ENCODE measurements at regions not wholly inside any gene's neighbourhood (a gene's known extent, or its start where the extent isn't known, plus 50 kb on each side); places are given as distances from the start of the nearest gene placed in this dataset.

GRCh38 chr15:47383102-47383501 is 334.2 kb upstream of the SEMA6D start (continued):
- TF ChIP-seq KDM5A (IDR thresholded peaks at IDR 0.05), result no peak

DNA sequence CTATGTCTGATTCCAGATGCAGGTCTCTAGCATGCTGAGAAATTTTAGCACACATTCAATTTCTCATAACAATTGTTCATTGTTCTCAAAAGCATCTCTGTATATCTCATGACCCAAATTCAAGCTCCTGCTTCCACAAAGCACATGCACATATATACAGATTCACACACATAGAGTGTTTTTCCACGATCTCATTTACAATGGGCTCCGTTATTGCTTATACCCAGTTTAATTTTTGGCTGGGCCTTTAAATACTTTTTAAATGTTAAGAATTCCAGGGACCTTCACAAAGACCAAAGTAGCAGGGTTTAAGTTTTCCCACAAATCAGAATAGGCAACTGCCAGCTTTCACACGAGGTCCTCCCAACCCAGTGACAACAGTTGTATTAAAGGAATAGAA is 333.5 kb upstream of the SEMA6D start:
- 4% methylated on average over 3 of the region's 3 CpGs for WGBS (ENCODE audit: missing lambda C conversion rate)
- ATAC-seq, result no peak
- no peaks in the 10 kb centered on the region for H3K4me1 ChIP-seq
- no peaks in the 10 kb centered on the region for H3K9me3 ChIP-seq
- no peak for FAIRE-seq
- no peak overlapping the region for H3K27ac ChIP-seq
- DNase-seq (ENCODE audit: low read depth in 1 of 2, low spot score in 1 of 2), result no peak
- ChIA-PET POLR2A (no interaction called here), CTCF (no interaction called here)
- H3K4me3 ChIP-seq, result no peak overlapping the region
- no peak for TF ChIP-seq JUN (IDR thresholded peaks at IDR 0.05)
- no peak overlapping the region for H3K4me2 ChIP-seq

DNA sequence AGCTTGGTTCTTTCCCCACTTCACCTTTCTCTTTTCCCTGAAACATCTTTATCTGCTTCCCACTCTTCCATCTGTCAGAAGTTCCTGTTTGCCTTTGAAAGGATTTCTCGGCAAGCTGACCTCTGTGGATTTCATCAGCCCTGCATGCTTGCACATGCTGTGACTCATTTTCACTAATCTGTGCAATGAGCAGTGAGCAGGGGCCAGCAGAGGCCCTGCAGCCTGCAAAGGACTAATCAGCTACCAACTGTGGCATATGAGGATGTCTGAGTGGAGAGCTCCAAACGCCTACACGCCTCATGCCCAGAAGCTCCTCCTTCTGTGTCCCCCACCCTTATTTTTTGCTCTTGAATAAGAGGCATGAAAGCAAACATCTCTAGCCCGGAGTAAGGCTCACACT is 333.0 kb upstream of the SEMA6D start:
- FAIRE-seq, result no peak
- Histone ChIP-seq H3K4me2 (no peak overlapping the region), H3K27ac (no peak overlapping the region), H3K4me1 (no peaks in the 10 kb centered on the region), H3K4me3 (no peak overlapping the region), H3K9me3 (no peaks in the 10 kb centered on the region)
- POLR2A ChIA-PET, result no interaction called here
- ATAC-seq, result no peak
- WGBS (ENCODE audit: missing lambda C conversion rate), result 0% methylated on average over 4 of the region's 4 CpGs
- peak in 1 of 2 experiments; percentile 0 for DNase-seq (ENCODE audit: low read depth in 1 of 2, low spot score in 1 of 2)
- CTCF ChIA-PET, result no interaction called here
- TF ChIP-seq PBX3 (IDR thresholded peaks at IDR 0.05) (no peak), JUN (IDR thresholded peaks at IDR 0.05) (no peak), ELK1 (IDR thresholded peaks at IDR 0.05; ENCODE audit: low read depth, low read length) (no peak), FOXS1 (CRISPR knock-in tag; IDR thresholded peaks at IDR 0.05) (no peak), ESRRA (IDR thresholded peaks at IDR 0.05; ENCODE audit: borderline replicate concordance, low read length) (no peak), TFCP2L1 (CRISPR knock-in tag; IDR thresholded peaks at IDR 0.05) (no peak), EP300 (IDR thresholded peaks at IDR 0.05) (no peak), CHD4 (IDR thresholded peaks at IDR 0.05; ENCODE audit: borderline replicate concordance) (no peak), ZFP36 (IDR thresholded peaks at IDR 0.05; ENCODE audit: borderline replicate concordance, partially characterized antibody) (no peak), ZC3H11A (IDR thresholded peaks at IDR 0.05) (no peak), HEYL (CRISPR knock-in tag; IDR thresholded peaks at IDR 0.05) (no peak), RARB (CRISPR knock-in tag; IDR thresholded peaks at IDR 0.05) (no peak), SMC3 (IDR thresholded peaks at IDR 0.05) (no peak), KDM1A (IDR thresholded peaks at IDR 0.05; ENCODE audit: low read depth) (no peak), GATA3 (IDR thresholded peaks at IDR 0.05; ENCODE audit: borderline replicate concordance) (no peak)
- TF ChIP-seq, protein P1, sequence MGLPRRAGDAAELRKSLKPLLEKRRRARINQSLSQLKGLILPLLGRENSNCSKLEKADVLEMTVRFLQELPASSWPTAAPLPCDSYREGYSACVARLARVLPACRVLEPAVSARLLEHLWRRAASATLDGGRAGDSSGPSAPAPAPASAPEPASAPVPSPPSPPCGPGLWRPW (IDR thresholded peaks at IDR 0.05), result no peak
- TF ChIP-seq, protein P2, sequence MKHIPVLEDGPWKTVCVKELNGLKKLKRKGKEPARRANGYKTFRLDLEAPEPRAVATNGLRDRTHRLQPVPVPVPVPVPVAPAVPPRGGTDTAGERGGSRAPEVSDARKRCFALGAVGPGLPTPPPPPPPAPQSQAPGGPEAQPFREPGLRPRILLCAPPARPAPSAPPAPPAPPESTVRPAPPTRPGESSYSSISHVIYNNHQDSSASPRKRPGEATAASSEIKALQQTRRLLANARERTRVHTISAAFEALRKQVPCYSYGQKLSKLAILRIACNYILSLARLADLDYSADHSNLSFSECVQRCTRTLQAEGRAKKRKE (CRISPR knock-in tag; IDR thresholded peaks at IDR 0.05; ENCODE audit: low read depth), result no peak
- TF ChIP-seq, protein P3, sequence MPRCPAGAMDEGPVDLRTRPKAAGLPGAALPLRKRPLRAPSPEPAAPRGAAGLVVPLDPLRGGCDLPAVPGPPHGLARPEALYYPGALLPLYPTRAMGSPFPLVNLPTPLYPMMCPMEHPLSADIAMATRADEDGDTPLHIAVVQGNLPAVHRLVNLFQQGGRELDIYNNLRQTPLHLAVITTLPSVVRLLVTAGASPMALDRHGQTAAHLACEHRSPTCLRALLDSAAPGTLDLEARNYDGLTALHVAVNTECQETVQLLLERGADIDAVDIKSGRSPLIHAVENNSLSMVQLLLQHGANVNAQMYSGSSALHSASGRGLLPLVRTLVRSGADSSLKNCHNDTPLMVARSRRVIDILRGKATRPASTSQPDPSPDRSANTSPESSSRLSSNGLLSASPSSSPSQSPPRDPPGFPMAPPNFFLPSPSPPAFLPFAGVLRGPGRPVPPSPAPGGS (IDR thresholded peaks at IDR 0.05), result no peak
- TF ChIP-seq, protein P4, sequence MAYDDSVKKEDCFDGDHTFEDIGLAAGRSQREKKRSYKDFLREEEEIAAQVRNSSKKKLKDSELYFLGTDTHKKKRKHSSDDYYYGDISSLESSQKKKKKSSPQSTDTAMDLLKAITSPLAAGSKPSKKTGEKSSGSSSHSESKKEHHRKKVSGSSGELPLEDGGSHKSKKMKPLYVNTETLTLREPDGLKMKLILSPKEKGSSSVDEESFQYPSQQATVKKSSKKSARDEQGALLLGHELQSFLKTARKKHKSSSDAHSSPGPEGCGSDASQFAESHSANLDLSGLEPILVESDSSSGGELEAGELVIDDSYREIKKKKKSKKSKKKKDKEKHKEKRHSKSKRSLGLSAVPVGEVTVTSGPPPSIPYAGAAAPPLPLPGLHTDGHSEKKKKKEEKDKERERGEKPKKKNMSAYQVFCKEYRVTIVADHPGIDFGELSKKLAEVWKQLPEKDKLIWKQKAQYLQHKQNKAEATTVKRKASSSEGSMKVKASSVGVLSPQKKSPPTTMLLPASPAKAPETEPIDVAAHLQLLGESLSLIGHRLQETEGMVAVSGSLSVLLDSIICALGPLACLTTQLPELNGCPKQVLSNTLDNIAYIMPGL (CRISPR knock-in tag; IDR thresholded peaks at IDR 0.05; ENCODE audit: borderline replicate concordance), result no peak

Data from A549 (cell line).